Hematopoietic multipotent progenitor cell treated with erythropoietin and hydrocortisone succinate and interleukin-3 and kit ligand, for 8 days (in vitro differentiated cells): ENCODE measurements at regions not wholly inside any gene's neighbourhood (a gene's known extent, or its start where the extent isn't known, plus 50 kb on each side); places are given as distances from the start of the nearest gene placed in this dataset.
"Not testable (repeated sequence)": the region's sequence is repeated elsewhere in the genome, so short reads cannot be mapped to it uniquely, and the experiment has no call there.

Source experiments
- DNase-seq: peaks from one replicate; pipeline ENCODE4 v3.0.0-alpha.2; 2015

- DNase-seq, result no peak
Observed at GRCh38 chr5:58197875-58198274, 262.0 kb downstream of the PLK2 start.

DNA sequence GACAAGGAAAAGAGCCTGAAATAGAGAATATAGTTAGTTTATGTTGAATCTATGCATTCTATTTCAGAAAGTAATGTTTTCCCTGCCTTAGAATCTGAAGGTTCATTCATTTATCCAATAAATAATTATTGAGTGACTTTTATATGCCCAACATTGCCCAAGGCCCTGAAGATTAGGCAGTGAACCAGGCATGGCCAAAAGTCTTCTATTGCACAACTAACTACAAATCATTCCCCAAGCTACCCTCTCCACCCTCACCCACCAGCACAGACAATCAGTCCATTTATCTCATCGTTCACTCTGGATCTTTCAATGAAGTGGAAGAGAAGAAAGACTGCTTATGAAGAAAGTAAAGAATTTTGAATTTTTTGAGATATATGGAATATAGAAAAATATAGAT, 268.4 kb downstream of the PLK2 start:
- DNase-seq, result no peak

DNA sequence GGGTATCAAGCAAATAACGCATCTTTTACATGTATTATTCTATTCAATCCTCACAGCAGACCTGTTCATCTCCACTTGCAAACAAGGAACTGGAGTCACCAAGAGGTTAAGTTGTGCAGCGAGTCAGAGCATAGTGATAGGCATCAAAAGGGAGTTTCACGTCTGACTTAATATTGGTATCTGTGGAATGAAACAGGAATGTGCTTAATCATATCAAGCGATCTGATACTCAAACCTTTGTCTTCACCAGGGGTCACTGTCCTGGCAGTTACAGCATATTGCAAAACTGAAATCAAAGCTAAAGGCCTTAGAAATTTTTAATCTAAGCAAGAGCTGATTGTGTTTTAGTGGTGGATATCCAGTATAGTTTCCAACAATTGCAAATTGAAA, 271.6 kb downstream of the PLK2 start:
- DNase-seq, result no peak

DNA sequence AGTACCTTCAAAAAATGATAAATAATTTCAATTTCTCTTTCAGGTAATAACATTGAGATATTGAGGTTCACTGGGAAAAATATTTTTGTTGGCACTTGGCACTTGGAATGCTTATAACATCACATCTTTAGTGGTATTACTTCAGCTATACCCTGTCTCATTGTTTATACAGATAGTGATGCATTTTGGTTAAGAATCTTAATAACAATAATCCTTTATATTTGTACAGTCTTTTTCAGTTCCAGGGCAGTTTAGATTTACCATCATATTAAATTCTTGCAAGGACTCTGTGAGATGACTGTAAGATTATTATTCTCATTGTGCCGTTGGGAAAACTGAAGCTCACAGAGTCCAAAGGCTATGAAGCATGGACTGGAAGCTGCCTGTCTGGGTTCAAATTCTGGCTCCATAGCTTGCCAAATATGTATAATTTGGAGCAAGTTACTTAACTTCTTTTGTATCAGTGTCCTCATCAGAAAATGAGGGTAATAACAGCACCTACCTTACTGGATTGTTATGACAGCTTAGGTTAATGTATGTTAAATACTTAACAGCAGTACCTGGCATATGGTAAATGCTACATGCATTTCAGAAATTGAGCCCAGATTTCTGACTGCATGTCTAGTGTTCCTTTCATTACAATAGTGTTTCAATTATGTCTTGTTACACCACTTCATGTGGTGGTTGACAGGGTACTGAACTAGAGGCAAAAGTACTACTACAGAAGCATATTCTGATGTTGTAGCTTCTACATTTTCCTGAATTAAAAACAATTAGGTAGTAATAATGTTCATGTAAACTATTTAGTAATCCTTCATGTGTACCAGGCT, 272.2 kb downstream of the PLK2 start:
- DNase-seq, result no peak

GRCh38 chr5:58185801-58186200, 274.1 kb downstream of the PLK2 start:
- no peak for DNase-seq

DNA sequence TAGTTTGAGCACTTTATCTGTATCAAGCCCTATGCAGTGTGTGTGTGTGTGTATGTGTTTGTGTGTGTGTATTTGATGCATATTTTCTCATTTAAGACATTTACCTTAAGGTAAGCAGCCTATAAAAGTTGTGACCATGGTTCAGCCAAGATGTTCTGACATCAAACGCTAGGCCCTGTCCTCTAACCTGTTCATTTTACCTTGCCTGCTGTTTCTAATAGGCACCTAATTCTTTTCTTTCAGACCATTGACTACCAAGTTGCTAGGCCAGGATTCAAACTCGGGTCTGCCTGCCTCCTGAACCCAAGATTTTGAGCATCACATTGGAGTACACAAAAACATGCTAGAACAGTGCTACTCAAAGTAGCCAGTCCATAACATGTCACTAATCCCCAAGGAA, 274.5 kb downstream of the PLK2 start:
- no peak for DNase-seq

DNA sequence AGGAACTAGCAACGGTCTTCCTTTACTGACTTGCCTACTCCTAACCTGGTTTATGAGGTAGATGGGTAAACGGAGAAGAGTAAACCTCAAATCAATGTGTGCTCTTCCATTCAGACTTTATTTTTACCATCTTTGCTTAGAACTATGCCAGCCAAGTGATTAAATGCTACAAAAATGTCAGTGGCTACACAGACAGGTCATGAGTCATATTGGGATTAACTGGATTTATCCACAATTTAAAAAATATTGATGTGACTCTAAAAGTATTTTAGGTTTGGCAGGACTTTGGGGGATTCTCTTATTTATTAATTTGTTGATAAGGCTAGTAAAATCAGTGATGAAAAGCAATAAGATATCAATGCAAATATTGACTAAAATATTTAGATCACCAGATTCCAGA, 275.0 kb downstream of the PLK2 start:
- no peak for DNase-seq

DNA sequence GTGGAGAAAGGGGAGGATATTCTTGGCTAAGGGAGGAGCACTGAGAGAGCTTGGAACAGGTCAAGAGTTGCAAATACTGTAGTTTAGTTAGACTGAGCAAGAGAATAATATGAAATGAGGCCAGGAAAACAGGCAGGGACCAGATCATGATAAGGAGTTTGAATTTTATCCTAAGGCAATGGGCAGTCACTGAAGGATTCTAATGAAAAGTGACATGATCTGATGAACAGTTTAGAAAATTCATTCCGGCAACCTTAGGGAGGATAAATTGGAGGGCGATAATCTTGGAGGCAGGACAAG, 276.1 kb downstream of the PLK2 start:
- no peak for DNase-seq

GRCh38 chr5:58183078-58183785, 276.7 kb downstream of the PLK2 start:
- DNase-seq, result no peak

- DNase-seq, result no peak
Observed at GRCh38 chr5:58182287-58182841, 277.5 kb downstream of the PLK2 start.

DNA sequence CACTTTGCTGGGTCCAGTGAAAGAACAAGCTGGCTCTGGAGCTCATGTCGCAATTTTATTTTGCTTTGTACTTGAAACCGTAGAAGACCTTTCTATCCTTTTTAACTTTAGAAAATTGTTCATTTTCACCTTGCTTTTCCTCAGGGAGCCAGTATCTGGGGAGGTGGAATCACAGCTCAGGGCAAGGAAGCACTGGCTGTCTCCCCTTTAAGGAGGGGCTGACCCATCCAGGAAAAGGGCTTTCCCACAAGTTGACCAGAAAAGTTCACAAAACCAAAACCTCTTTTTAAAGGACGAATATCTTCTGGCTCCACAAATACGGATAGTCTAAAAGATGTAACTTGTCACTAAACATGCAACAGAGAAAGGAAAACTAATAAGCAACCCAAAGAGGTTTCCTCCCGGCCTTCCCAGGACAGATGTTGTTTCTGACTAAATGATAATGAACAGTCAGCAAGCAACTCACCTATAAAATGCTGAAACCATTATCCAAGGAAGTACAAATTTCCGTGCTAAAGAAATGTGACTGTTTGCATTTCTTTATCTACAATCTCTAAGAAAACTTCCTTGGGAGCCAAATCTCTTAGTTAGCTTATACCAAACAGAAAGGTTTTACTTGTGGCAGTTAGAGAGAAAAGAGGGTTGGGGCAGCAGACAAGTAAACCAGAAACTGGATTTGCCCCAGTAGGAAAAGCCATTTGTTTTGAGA, 278.2 kb downstream of the PLK2 start:
- DNase-seq, result no peak

DNA sequence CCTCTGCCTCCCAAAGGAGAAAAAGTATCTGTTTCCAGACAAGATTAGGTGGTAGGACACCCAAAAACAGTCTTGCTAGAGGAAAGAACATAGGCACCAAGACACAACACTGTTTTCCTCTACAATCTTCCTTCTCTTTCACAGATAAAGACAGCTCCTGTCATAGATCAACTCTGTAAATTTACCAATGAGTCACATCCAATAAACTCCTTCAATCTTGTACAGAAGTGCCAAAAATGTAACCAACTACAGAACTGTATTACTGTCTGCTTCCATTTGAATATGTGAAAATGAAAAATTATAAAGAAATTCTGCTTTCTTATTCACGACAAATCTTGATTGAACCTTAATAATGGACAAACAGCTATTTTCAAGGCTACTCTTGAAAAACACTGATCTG, 286.9 kb downstream of the PLK2 start:
- DNase-seq, result no peak

GRCh38 chr5:58165152-58165551, 294.7 kb downstream of the PLK2 start:
- no peak for DNase-seq

DNA sequence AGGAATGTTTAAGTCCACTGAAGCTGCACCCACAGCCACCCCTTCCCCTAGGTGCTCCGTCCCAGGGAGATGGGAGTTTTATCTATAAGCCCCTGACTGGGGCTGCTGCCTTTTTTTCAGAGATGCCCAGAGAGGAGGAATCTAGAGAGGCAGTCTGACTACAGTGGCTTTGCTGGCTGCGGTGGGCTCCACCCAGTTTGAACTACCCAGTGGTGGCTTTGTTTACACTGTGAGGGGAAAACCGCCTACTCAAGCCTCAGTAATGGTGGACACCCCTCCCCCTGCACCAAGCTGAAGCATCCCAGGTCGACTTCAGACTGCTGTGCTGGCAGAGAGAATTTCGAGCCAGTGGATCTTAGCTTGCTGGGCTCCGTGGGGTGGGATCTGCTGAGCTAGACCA, 298.0 kb downstream of the PLK2 start:
- not testable (repeated sequence) for DNase-seq

GRCh38 chr5:58156973-58157701, 302.7 kb downstream of the PLK2 start:
- no peak for DNase-seq

DNA sequence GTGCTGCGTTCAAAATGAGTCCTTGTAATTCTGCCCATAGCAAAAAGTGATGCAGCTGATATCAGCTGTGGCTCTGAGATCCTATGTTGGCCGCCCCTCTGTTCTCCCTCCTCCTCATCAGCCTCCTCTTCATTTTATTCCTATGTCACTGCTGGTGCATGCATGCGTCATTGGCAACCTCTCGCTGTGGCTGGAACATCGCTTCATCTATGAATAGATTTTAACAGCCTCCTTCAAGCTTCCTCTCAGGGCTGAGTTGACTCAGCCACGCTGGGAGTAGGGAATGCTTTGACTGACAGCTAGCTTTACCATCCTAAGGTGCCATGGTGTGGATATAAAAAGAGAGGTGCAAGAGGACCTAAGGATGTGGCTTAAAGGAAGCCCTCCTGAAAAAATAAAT, 303.5 kb downstream of the PLK2 start:
- no peak for DNase-seq

- DNase-seq, result no peak
Observed at GRCh38 chr5:58153255-58153654, 306.6 kb downstream of the PLK2 start.

GRCh38 chr5:58151414-58151813, 308.5 kb downstream of the PLK2 start:
- no peak for DNase-seq

- no peak for DNase-seq
Observed at GRCh38 chr5:58150926-58151325, 309.0 kb downstream of the PLK2 start.

GRCh38 chr5:58149746-58150145, 310.1 kb downstream of the PLK2 start:
- DNase-seq, result no peak

DNA sequence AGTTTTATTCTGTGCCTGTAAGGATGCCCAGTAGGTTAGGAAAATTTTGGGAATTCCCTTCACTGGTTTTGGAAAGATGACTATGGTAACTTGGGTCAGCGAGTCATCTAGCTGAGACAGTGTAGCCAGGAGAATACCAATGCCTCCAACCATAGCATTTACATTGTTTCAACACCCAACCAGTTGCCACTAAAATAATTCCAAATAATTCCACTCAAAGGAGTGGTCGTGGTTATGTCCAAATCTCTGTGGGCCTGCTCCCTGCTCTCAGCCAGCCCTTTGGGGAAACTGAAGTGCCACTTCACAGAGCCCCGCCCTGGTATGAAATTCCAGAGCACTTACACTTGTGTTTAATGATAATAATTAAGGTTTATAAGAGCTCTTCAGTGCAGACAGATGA, 310.5 kb downstream of the PLK2 start:
- no peak for DNase-seq

GRCh38 chr5:58148254-58148775, 311.6 kb downstream of the PLK2 start:
- DNase-seq, result no peak

DNA sequence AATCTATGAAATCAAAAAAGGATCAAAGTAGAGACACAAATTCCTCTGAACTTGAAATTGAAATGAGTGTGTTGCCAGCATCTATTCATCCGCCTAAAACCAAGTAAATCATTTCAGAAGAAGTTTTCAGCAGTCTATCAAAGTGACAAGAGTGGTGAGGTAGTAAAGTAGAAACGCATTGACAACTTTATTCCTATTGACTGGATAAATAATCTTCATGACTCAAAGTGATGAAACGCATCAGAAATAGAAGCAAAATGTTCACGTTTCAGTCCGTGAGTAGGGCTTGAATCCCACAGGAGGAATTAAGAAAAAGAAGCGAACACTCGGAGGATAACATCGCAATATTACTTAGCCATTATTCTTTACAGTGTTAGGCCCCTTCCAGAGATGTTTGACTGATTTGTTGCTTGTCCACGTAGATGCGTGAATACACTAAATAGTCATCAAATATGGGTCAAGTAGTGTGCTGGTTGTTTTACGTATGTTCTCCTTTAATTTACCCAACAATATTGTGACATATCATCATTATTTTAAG, 314.4 kb downstream of the PLK2 start:
- DNase-seq, result no peak
